HAP-1 (cell line): ENCODE measurements at regions not wholly inside any gene's neighbourhood (a gene's known extent, or its start where the extent isn't known, plus 50 kb on each side); places are given as distances from the start of the nearest gene placed in this dataset.

ENCODE experiments used
- DNase-seq, 2 experiments: peaks; one replicate each; pipeline ENCODE4 v3.0.0-alpha.2; 2016 to 2020; ENCODE audit warnings: low spot score in 2 of 2
- H3K27me3 ChIP-seq: fragments of 250-450 bp; sonication (Bioruptor Pico); 2 replicates; pipeline ENCODE4 v1.5.1; 2020; ENCODE audit warnings: low read depth, mild to moderate bottlenecking, moderate library complexity
- H3K36me3 ChIP-seq: fragments of 250-450 bp; sonication (Bioruptor Pico); replicated peaks from 2 replicates; pipeline ENCODE4 v1.5.1; 2020; ENCODE audit warnings: mild to moderate bottlenecking
- H3K4me1 ChIP-seq: fragments of 250-450 bp; sonication (Bioruptor Pico); 2 replicates; pipeline ENCODE4 v1.5.1; 2020; ENCODE audit warnings: mild to moderate bottlenecking
- H3K4me3 ChIP-seq: fragments of 250-450 bp; sonication (Bioruptor Pico); 2 replicates; pipeline ENCODE4 v1.5.1; 2020; ENCODE audit warnings: mild to moderate bottlenecking, moderate library complexity
- H3K9me3 ChIP-seq: fragments of 250-450 bp; sonication (Bioruptor Pico); 2 replicates; pipeline ENCODE4 v1.5.1; 2020; ENCODE audit warnings: mild to moderate bottlenecking, moderate library complexity
- in situ Hi-C: fragments of 300-500 bp; cut with MboI; formaldehyde crosslinking; loops from 3 replicates; pipeline ENCODE4 v1.14.3; 2020; ENCODE audit warnings: low sequenced_read_pairs, inconsistent platforms, mixed read lengths

DNA sequence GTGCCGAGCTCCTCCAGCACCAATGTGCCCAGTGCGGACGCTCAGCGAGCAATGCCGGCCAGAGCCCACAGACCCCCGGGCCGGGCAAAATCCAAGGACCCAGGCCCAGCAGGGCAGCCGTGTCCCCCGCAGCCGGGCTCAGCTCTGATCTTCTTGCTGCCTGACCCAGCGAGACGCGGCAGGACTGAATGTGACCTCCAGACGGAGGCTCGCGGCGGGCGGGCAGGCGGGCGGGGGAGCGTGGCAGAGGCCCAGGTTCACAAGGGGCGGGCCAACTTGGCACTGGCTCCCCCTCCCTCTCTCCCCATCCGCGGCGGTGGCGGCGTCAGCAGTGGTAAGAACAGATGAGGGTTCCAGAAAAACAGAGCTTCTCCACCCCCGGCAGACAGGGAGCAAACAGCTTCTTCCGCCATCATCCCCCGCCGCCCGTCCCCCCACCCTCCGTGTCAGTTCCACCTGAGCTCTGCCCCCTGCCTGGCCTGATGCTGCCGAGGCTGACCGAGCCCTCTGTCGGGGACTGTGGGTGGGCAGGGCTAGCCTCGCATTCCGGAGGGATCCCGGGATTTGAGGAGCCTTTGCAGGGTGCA is 94.3 kb downstream of the RFLNA start:
- Histone ChIP-seq H3K27me3 (no peaks in the 10 kb centered on the region), H3K4me3 (no peak overlapping the region), H3K9me3 (no peaks in the 10 kb centered on the region), H3K36me3 (peaks cover 10% of the 10 kb centered on the region), H3K4me1 (no peaks in the 10 kb centered on the region)
- in situ Hi-C loops: no loop called here
- DNase-seq: no peak

DNA sequence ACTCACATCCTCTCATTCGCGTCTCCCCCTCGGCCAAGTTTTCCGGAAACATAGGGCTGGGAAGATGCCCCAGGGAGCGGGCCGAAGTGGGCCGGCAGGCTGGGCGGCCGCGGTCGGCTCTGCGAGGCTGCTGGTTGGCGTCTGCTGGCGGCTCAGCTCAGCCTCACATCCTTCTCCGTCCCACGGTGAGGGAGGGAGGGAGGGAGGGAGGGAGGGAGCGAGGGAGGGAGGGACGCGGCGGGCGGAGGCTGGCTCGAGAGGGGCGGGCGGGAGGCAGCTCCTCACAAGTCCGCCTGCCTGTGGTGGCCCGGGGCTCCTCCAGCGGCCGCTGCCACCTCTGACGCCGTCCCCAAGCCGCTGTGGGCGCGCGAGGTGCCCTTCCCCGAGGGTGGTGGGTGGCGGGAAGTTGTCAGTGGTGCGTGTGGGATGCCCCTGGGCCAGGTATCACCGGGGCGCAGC is 93.8 kb downstream of the RFLNA start:
- DNase-seq: no peak
- peaks cover 5% of the 10 kb centered on the region; the same call in 1 of the 2 replicates for H3K36me3 ChIP-seq

DNA sequence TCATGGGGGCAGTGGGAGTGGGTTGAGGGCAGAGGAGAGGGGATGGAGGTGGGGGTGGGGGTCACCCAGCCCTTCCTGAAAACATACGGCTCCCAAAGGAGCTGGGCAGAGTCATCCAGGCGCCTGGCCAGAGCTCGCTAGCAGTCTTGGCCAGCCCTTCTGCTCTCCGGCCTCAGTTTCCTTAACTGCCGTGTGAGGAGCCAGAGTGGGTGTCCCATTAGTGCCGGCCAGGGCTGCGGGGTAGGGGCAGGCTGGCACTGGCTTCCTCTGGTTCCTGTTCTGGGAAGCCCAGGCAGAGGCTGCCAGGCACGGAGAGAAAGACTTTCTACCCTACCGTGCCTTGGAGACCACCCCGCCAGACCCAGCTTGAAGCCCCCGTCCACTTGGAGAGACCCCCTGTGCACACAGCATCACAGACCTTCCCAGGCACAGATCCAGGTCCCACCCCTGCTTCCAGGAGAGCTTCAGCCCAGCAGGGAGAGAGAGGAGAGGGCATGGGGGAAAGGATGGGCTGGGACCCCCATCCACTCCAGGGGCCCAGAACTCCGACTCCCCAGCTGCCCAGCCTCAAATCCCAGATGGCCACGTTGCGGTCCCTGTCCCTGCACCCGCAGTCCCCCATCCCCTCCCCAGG is 93.3 kb downstream of the RFLNA start:
- H3K9me3 ChIP-seq: no peaks in the 10 kb centered on the region
- no peaks in the 10 kb centered on the region for H3K4me1 ChIP-seq
- no peak for DNase-seq
- no peaks in the 10 kb centered on the region; the same call in 1 of the 2 replicates for H3K36me3 ChIP-seq
- in situ Hi-C loops: no loop called here
- no peak overlapping the region for H3K4me3 ChIP-seq
- H3K27me3 ChIP-seq: no peaks in the 10 kb centered on the region

More for the DNA sequence above, 93.8 kb downstream of the RFLNA start:
- in situ Hi-C loops: no loop called here
- Histone ChIP-seq H3K27me3 (no peaks in the 10 kb centered on the region), H3K4me1 (no peaks in the 10 kb centered on the region), H3K4me3 (no peak overlapping the region), H3K9me3 (no peaks in the 10 kb centered on the region)

DNA sequence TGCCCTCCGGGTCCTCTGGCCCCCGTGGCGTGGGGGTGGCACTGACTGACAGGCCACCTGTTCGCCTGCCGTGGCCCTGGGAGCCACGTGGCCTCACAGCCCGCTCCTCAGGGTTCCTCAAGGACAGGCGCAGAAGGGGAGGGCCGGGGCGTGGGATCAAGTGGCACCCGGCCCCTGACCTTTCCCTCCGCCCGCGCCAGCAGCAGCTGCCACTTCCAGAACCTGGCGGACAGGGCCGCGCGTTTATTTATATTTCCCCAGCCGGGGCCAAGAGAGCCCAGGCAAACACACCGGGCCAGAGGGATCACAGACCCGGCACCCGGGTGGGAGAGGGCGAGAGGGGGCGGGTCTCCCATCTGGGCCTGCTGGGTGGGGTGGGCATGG is 92.6 kb downstream of the RFLNA start:
- H3K27me3 ChIP-seq: no peaks in the 10 kb centered on the region
- H3K4me1 ChIP-seq: no peaks in the 10 kb centered on the region
- no peak overlapping the region for H3K4me3 ChIP-seq
- H3K9me3 ChIP-seq: no peaks in the 10 kb centered on the region
- no peaks in the 10 kb centered on the region; the same call in 1 of the 2 replicates for H3K36me3 ChIP-seq
- in situ Hi-C loops: no loop called here
- no peak for DNase-seq

DNA sequence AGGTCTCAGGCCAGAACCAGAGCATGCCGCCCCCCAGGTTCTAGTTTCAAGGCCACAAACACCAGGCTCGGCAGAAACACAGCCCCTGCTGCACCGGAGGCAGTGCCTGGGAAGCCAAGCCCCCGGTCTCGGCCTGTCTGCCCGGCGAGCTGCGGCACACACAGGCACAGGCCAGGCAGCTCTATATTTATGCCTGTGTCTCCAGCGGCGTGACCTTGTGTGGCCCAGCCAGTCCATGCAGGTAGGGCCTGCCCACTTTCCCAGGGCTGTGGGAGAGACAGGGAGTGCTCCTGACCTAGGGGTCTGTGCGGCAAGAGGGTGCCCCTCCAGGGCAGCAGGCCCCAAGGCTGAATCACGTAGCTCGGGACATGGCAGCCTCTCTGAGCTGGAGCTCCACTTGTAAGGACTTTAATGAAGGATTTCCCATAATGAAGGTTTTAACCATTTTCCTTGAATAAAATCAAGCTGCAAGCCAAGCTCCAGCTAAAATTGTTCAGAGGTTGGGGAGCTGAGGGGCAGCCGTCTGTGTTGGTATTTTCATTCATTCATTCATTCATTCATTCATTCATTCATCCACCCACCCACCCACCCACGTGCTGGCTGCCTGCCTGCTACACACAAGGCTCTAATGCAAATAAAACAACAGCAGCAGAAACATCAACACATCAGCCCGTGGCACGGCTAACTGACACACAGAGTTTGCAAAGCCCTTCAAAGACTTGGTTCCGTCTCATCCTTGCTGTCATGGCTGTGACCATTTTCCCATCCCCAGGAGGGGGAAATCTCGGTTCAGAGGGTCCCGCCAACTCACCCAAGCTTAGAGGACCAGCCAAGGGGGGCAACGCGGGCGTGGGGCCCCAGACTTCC is 92.0 kb downstream of the RFLNA start:
- H3K4me3 ChIP-seq: no peak overlapping the region

DNA sequence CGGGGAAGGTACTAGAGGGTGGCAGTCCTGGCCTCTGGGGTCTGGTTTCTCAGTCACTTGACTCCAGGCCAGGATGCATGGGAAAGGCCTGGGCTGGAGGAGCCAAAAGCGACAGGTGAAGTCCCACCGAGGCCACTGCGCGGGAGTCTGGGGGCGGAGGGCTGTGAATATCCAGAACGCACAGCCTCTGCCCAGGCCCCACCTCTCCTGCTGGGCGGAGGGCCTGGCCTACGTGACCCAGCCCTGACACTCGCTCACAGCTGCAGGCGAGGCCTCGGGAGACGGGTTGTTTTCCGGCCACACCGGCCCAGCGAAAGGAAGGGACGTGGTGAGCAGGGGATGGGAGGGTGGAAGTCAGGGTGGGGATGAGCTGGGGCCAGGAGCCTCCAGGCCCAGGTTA is 91.2 kb downstream of the RFLNA start:
- DNase-seq: no peak
- Histone ChIP-seq H3K27me3 (no peaks in the 10 kb centered on the region), H3K4me1 (no peaks in the 10 kb centered on the region), H3K4me3 (no peak overlapping the region), H3K36me3 (no peaks in the 10 kb centered on the region; the same call in none of the 2 replicates), H3K9me3 (no peaks in the 10 kb centered on the region)
- in situ Hi-C loops: no loop called here

More for the DNA sequence above, 92.0 kb downstream of the RFLNA start:
- no peak for DNase-seq
- Histone ChIP-seq H3K4me1 (no peaks in the 10 kb centered on the region), H3K9me3 (no peaks in the 10 kb centered on the region), H3K27me3 (no peaks in the 10 kb centered on the region), H3K36me3 (no peaks in the 10 kb centered on the region; the same call in 1 of the 2 replicates)
- in situ Hi-C loops: no loop called here

DNA sequence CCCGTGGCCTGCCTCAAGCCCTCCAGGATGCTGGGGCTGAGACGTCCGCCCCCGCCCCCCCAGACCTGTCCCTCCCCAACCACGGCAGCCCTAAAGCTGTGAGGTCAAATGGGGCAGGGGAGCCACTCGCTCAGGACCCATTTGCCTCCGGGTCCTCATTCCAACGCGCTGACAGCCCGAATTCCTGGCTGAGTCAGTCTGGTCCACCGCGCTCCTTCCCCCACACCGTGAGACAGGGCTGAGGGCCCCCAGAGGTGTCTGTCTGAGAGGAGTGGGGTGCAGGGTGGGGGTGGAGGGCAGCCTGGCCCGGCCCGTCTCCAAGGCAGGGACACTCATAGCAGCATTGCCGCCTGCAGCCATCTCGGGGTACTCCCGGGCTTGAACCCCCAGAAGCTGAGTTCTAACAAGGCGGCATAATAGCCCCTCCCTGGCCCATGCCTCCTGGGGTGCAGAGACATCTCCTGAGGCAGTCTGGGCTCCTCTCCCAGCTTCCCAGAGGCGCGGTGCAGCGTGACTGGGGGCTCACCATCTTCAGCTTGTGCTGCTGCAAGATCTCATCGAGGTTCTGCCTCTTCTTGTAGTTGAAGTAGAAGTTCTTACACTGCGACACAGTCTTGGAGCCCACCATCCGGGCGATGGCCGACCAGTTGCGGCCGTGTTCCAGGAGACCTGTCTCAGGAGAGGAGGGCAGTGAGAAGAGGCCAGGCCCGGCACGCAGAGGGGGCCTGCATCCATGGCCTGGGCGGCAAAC is 90.5 kb downstream of the RFLNA start:
- Histone ChIP-seq H3K4me1 (no peaks in the 10 kb centered on the region), H3K9me3 (no peaks in the 10 kb centered on the region), H3K36me3 (no peaks in the 10 kb centered on the region; the same call in none of the 2 replicates), H3K27me3 (no peaks in the 10 kb centered on the region), H3K4me3 (no peak overlapping the region)
- DNase-seq: no peak
- in situ Hi-C loops: no loop called here

DNA sequence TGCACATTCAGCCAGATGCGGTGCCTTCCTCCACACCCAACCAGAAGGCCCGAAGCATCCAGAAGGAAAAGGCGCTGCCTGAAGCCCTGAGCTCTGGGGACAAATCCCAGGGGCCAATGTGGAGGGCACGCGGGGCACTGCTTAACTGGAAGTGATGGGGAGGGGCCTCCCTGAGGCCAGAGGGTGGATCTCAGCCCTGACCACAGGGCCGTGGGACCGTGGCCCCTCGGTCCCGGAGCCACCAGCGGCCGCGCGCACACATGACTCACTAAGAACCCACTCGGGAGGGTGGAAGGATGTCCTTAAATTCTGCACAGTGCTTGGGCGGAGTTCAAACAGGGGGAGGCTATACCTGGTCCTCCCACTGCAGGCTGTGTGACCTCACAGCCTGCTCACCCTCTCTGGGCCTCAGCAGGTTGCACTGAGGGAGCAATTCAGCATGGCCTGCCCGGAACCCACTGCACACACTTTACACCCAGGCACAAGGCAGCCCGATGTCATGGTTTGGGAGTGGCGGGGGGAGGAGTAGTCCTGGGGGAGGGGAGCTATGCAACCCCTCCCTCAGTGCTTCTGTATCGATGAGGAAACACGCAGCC is 89.5 kb downstream of the RFLNA start:
- Histone ChIP-seq H3K9me3 (no peaks in the 10 kb centered on the region), H3K4me1 (no peaks in the 10 kb centered on the region), H3K27me3 (no peaks in the 10 kb centered on the region), H3K4me3 (no peak overlapping the region), H3K36me3 (peaks cover 2% of the 10 kb centered on the region)
- DNase-seq: no peak
- in situ Hi-C loops: no loop called here

DNA sequence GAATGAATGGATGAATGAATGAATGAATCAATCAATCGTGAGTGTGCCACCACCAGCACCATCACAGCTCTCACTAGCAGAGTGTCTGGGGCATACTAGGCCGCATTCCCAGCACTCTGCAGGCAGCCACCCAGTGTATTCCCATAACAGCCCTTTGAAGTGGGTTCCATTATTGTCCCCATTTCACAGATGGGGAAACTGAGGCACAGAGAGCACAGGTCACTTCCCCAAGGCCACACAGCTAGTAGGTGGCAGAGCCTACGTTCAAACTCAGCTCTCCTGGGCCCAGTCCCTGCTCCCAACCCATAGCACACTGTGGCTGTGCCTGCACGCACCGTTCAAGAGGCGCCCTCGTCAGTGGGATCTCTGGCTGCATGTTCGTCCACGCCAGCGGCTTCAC is 88.1 kb downstream of the RFLNA start:
- Histone ChIP-seq H3K9me3 (no peaks in the 10 kb centered on the region), H3K4me3 (no peak overlapping the region), H3K36me3 (peaks cover 2% of the 10 kb centered on the region), H3K4me1 (no peaks in the 10 kb centered on the region), H3K27me3 (no peaks in the 10 kb centered on the region)
- in situ Hi-C loops: no loop called here
- DNase-seq: no peak

DNA sequence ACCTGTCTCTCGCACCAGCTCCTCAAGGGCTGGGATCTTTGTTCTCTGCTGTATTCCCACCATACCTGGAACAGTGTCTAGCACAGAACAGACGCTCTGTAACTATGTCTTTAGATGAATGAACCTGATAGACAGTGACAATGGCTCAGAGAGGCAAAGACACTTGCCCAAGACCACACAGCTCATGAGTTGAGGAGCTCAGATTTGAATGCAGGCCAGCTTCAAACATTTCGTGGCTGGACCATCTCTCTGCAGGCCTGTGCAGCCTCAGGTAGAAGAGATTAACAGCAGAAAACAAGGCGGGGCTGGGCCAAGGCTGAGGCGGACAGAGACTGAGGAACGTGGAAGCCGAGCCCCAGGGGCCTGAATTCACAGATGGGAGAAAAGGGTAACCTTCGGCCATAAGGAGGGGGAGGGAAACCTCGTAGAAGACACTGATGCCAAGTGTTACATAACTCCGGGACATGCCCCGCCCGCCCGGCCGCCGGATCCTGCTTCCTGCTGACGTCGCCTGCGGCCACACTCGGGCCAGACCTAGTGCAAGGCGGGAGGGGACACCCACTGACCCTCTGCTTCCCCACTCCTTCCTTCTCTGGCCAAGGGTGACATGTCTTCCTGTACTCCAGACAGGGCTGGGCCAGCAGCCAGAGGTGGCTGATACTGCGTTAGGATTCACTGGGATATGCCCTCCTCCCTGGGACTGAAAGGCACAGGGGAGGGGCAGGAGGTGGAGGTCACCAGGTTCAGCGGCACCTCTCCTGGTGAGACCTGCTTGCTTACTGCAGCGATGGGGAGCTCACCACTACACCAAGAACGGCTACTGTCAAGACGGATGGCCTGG is 86.8 kb downstream of the RFLNA start:
- H3K4me1 ChIP-seq: no peaks in the 10 kb centered on the region
- no peak for DNase-seq
- H3K4me3 ChIP-seq: no peak overlapping the region
- H3K9me3 ChIP-seq: no peaks in the 10 kb centered on the region
- in situ Hi-C loops: no loop called here
- H3K36me3 ChIP-seq: peaks cover 9% of the 10 kb centered on the region
- H3K27me3 ChIP-seq: no peaks in the 10 kb centered on the region

DNA sequence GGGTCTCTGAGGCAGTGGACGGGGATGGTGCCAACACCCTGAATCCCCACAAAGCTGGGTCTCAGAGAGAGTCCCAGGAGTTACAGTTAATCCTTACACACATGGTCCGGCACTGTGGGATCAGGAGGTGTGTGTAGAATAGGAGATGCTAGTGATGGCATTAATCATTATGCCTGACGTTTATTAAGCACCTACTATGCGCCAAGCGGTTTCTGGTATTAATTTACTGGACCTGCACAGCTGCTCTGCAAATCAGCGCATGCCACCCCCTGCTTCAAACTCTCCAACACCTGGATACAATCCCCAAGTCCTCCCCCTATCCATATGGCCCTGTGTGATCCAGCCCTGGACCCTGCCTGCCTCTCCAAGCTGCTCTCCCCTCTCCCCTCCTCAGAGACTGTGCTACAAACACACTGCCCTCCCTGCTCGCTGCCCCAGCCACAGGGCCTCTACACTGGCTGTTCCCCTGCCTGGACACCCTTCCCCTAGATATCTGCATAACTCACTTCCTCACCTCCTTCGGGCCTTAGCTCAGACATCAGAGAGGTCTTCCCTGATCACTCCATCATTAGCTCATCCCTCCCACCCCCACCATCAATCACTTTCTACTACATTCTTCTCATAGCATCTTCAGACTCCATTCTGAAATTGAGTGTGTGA is 86.0 kb downstream of the RFLNA start:
- Histone ChIP-seq H3K4me1 (no peaks in the 10 kb centered on the region), H3K9me3 (no peaks in the 10 kb centered on the region), H3K4me3 (no peak overlapping the region), H3K27me3 (no peaks in the 10 kb centered on the region), H3K36me3 (peaks cover 9% of the 10 kb centered on the region)
- in situ Hi-C loops: no loop called here
- DNase-seq: no peak
